Keratinocyte (primary cell): ENCODE measurements at regions not wholly inside any gene's neighbourhood (a gene's known extent, or its start where the extent isn't known, plus 50 kb on each side); places are given as distances from the start of the nearest gene placed in this dataset.

Experiments
- DNase-seq: peaks from one replicate; pipeline ENCODE4 v3.0.0-alpha.2; 2011; ENCODE audit warnings: low read depth, missing footprints, low spot score
- FAIRE-seq: peaks from 2 replicates; lab custom pipeline; 2011; peaks lifted over from hg19 to GRCh38; lab: Jason Lieb, UNC
- H2AFZ ChIP-seq: 2 replicates; pipeline ENCODE4 v1.6.0; 2012; ENCODE audit warnings: low read length, control low read depth, inconsistent platforms; ENCODE audit not compliant: control insufficient read depth
- H3K27ac ChIP-seq: 2 replicates; pipeline ENCODE4 v1.5.1; 2011; ENCODE audit warnings: low read length; ENCODE audit not compliant: control insufficient read depth, insufficient read depth
- H3K27me3 ChIP-seq: 3 replicates; pipeline ENCODE4 v1.6.0; 2011; ENCODE audit warnings: low read length; ENCODE audit not compliant: control insufficient read depth, insufficient read depth; ENCODE audit errors: extremely low read depth
- H3K36me3 ChIP-seq, 2 experiments: 2 replicates in 1 of 2; 3 replicates in 1 of 2; pipeline ENCODE4 v1.5.1; 2011; ENCODE audit warnings: low read length in 2 of 2, mild to moderate bottlenecking in 1 of 2; ENCODE audit not compliant: control insufficient read depth in 2 of 2, insufficient read depth in 2 of 2; ENCODE audit errors: extremely low read depth in 1 of 2
- H3K4me1 ChIP-seq: 3 replicates; pipeline ENCODE4 v1.5.1; 2011; ENCODE audit warnings: low read length; ENCODE audit not compliant: control insufficient read depth, insufficient read depth; ENCODE audit errors: extremely low read depth
- H3K4me2 ChIP-seq: 3 replicates; pipeline ENCODE4 v1.6.0; 2011; ENCODE audit warnings: low read depth, low read length; ENCODE audit not compliant: control insufficient read depth, insufficient read depth; ENCODE audit errors: extremely low read depth
- H3K4me3 ChIP-seq, 3 experiments: fragments of 200-600 bp in 1 of 3; sonication (generic) in 1 of 3; 2 replicates in 2 of 3; 3 replicates in 1 of 3; pipeline ENCODE4 v1.5.1; 2011 to 2016; ENCODE audit warnings: low read length in 3 of 3, mild to moderate bottlenecking in 3 of 3, control low read depth in 2 of 3, inconsistent platforms in 1 of 3, low read depth in 1 of 3, mixed read lengths in 1 of 3, mixed run types in 1 of 3, moderate library complexity in 1 of 3; ENCODE audit not compliant: control insufficient read depth in 2 of 3, insufficient read depth in 2 of 3; ENCODE audit errors: extremely low read depth in 1 of 3
- H3K79me2 ChIP-seq: 2 replicates; pipeline ENCODE4 v1.6.0; 2012; ENCODE audit warnings: low read length; ENCODE audit not compliant: control insufficient read depth, insufficient read depth
- H3K9ac ChIP-seq: 3 replicates; pipeline ENCODE4 v1.6.0; 2011; ENCODE audit warnings: low read length; ENCODE audit not compliant: control insufficient read depth, insufficient read depth; ENCODE audit errors: extremely low read depth
- H3K9me1 ChIP-seq: 3 replicates; pipeline ENCODE4 v1.6.0; 2011; ENCODE audit warnings: low read length; ENCODE audit not compliant: control insufficient read depth, insufficient read depth; ENCODE audit errors: extremely low read depth
- H3K9me3 ChIP-seq: 2 replicates; pipeline ENCODE4 v1.5.1; 2012; ENCODE audit warnings: low read depth, low read length; ENCODE audit not compliant: control insufficient read depth
- H4K20me1 ChIP-seq: 3 replicates; pipeline ENCODE4 v1.6.0; 2011; ENCODE audit warnings: low read length; ENCODE audit not compliant: control insufficient read depth, insufficient read depth; ENCODE audit errors: extremely low read depth
- EZH2 ChIP-seq: IDR thresholded peaks from one replicate; pipeline ENCODE4 v1.6.1; 2012; ENCODE audit warnings: inconsistent platforms, mild to moderate bottlenecking, low read length, moderate library complexity
- dilution Hi-C: fragments of 300-500 bp; cut with MboI; formaldehyde crosslinking; loops from one replicate; pipeline ENCODE4 v1.7.0; 2020; ENCODE audit warnings: low sequenced_read_pairs; ENCODE audit not compliant: extremely low pct_ligation_motif_present
- TF ChIP-seq, protein P1 (sequence below), 3 experiments: IDR thresholded peaks in 1 of 3; conservative IDR thresholded peaks in 1 of 3; optimal IDR thresholded peaks in 1 of 3; 2 replicates in 2 of 3; 3 replicates in 1 of 3; pipeline versions ENCODE3 to v1.5.1; 2011; ENCODE audit warnings: low read length in 3 of 3, mild to moderate bottlenecking in 3 of 3, moderate library complexity in 2 of 3, control low read depth in 1 of 3, inconsistent platforms in 1 of 3; ENCODE audit not compliant: insufficient read depth in 2 of 3; ENCODE audit errors: extremely low read depth in 1 of 3

DNA sequence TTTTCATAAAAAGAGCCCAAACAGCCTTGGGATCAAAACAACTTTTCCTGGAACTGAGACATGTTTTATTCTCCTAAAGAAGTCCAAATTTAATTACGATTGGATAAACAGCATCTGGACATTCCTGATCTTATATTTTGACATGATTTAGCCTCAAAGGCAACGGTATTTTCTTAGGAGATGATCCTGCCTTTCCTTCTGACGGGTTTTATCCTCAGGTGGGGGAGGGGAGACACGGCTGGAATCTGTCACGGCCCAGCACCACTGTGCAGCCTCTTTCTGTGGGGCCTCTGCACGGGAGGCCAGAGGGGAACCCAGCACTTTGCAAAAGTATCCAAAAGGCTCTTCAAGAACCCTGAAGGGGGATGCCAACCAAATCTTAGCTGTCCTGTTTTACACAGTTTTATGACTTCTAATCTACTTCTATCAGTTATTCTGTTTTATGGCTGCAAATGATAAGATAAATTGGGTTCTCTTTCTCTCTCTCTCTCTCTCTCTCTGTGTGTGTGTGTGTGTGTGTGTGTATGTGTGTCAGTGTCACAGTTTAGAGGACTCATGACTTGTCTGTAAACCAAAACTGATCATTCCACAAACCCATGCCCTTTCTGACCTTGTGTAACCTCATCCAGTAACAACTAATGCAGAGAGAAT is 321.1 kb upstream of the NPVF start:
- dilution Hi-C loops = no loop called here
- no peaks in the 10 kb centered on the region for H3K27me3 ChIP-seq
- no peaks in the 10 kb centered on the region for H3K9me3 ChIP-seq
- no peaks in the 10 kb centered on the region for H3K9me1 ChIP-seq
- no peak overlapping the region for H2AFZ ChIP-seq
- no peak overlapping the region for H3K9ac ChIP-seq
- no peak overlapping the region for H3K27ac ChIP-seq
- no peaks in the 10 kb centered on the region for H3K36me3 ChIP-seq
- TF ChIP-seq, protein P1, sequence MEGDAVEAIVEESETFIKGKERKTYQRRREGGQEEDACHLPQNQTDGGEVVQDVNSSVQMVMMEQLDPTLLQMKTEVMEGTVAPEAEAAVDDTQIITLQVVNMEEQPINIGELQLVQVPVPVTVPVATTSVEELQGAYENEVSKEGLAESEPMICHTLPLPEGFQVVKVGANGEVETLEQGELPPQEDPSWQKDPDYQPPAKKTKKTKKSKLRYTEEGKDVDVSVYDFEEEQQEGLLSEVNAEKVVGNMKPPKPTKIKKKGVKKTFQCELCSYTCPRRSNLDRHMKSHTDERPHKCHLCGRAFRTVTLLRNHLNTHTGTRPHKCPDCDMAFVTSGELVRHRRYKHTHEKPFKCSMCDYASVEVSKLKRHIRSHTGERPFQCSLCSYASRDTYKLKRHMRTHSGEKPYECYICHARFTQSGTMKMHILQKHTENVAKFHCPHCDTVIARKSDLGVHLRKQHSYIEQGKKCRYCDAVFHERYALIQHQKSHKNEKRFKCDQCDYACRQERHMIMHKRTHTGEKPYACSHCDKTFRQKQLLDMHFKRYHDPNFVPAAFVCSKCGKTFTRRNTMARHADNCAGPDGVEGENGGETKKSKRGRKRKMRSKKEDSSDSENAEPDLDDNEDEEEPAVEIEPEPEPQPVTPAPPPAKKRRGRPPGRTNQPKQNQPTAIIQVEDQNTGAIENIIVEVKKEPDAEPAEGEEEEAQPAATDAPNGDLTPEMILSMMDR (optimal IDR thresholded peaks at IDR 0.05 in 1 of 3, IDR thresholded peaks at IDR 0.05 in 1 of 3, conservative IDR thresholded peaks at IDR 0.05 in 1 of 3; ENCODE audit: extremely low read depth in 1 of 3, insufficient read depth in 2 of 3, low read length in 3 of 3) = no peak
- TF ChIP-seq EZH2 = no peak
- no peak overlapping the region for H3K4me2 ChIP-seq
- no peak for FAIRE-seq
- H3K4me1 ChIP-seq = no peaks in the 10 kb centered on the region
- H3K4me3 ChIP-seq = no peak overlapping the region
- H3K79me2 ChIP-seq = no peaks in the 10 kb centered on the region
- no peaks in the 10 kb centered on the region for H4K20me1 ChIP-seq
- DNase-seq = no peak

DNA sequence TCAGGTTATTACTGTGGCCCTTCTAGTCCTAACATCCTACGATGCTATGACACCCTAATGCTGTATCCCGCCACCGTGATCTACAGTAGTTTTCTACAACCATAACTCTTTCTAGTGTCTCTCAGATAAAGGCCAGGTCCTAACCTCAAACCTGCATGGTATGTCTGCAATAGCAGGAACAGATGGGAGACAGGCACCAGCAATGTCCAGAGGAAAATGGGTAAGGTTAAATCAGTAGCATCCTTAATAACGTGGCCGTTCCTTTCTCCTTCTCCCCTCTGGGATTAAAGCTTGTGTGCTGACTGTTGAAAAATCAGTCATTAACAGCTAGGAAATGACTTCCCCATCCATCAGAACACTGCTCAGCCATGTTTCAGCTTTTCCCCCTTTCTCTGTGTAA is 321.9 kb upstream of the NPVF start:
- Histone ChIP-seq H3K36me3 (no peaks in the 10 kb centered on the region), H2AFZ (no peak overlapping the region), H3K4me2 (no peak overlapping the region), H3K9me1 (no peaks in the 10 kb centered on the region), H3K27ac (no peak overlapping the region), H3K4me1 (no peaks in the 10 kb centered on the region), H3K9me3 (no peaks in the 10 kb centered on the region), H3K27me3 (no peaks in the 10 kb centered on the region), H4K20me1 (no peaks in the 10 kb centered on the region), H3K79me2 (no peaks in the 10 kb centered on the region), H3K9ac (no peak overlapping the region), H3K4me3 (no peak overlapping the region)
- no peak for DNase-seq
- TF ChIP-seq, protein P1 (optimal IDR thresholded peaks at IDR 0.05 in 1 of 3, IDR thresholded peaks at IDR 0.05 in 1 of 3, conservative IDR thresholded peaks at IDR 0.05 in 1 of 3; ENCODE audit: extremely low read depth in 1 of 3, insufficient read depth in 2 of 3, low read length in 3 of 3) = no peak
- TF ChIP-seq EZH2 = no peak
- dilution Hi-C loops = loop anchor here (5.0 kb wide), 1 partner anchor 67 kb away; no protein-coding TSS in a partner anchor
- FAIRE-seq = no peak
